ENCODE measurements at regions not wholly inside any gene's neighbourhood (a gene's known extent, or its start where the extent isn't known, plus 50 kb on each side); places are given as distances from the start of the nearest gene placed in this dataset.
"Not testable (repeated sequence)": the region's sequence is repeated elsewhere in the genome, so short reads cannot be mapped to it uniquely, and the experiment has no call there.

- not testable (repeated sequence) for H3K4me1 ChIP-seq (ENCODE audit: control insufficient read depth, insufficient read depth, low read length); H3K27ac ChIP-seq (ENCODE audit: insufficient read depth, low read depth, low read length, poor library complexity, severe bottlenecking); H3K9me3 ChIP-seq (ENCODE audit: control insufficient read depth, low read length); H3K27me3 ChIP-seq (ENCODE audit: control insufficient read depth, insufficient read depth, low read length, poor library complexity, severe bottlenecking); H3K4me3 ChIP-seq (ENCODE audit: insufficient read depth, low read depth, low read length); H3K36me3 ChIP-seq (ENCODE audit: control insufficient read depth, insufficient read depth, low read length)
- 100% methylated on average over 1 to 2 of the region's 4 CpGs for WGBS, 2 experiments
Measured at GRCh38 chr5:14020944-14021343, 76.5 kb upstream of the DNAH5 start.

GRCh38 chr5:14019768-14020290 lies 75.3 kb upstream of the DNAH5 start:
- no peaks in the 10 kb centered on the region for H3K27me3 ChIP-seq (ENCODE audit: control insufficient read depth, insufficient read depth, low read length, poor library complexity, severe bottlenecking)
- H3K36me3 ChIP-seq (ENCODE audit: control insufficient read depth, insufficient read depth, low read length): no peaks in the 10 kb centered on the region
- WGBS, 2 experiments: 100% methylated on average over 1 of the region's 1 CpG; no CpG with 5 or more reads in 1 of the 2 experiments
- no peaks in the 10 kb centered on the region for H3K4me1 ChIP-seq (ENCODE audit: control insufficient read depth, insufficient read depth, low read length)
- H3K27ac ChIP-seq (ENCODE audit: insufficient read depth, low read depth, low read length, poor library complexity, severe bottlenecking): no peak overlapping the region
- H3K9me3 ChIP-seq (ENCODE audit: control insufficient read depth, low read length): no peaks in the 10 kb centered on the region
- no peak overlapping the region for H3K4me3 ChIP-seq (ENCODE audit: insufficient read depth, low read depth, low read length)

- H3K9me3 ChIP-seq (ENCODE audit: control insufficient read depth, low read length): no peaks in the 10 kb centered on the region
- no peaks in the 10 kb centered on the region for H3K36me3 ChIP-seq (ENCODE audit: control insufficient read depth, insufficient read depth, low read length)
- H3K27ac ChIP-seq (ENCODE audit: insufficient read depth, low read depth, low read length, poor library complexity, severe bottlenecking): no peak overlapping the region
- H3K4me3 ChIP-seq (ENCODE audit: insufficient read depth, low read depth, low read length): no peak overlapping the region
- H3K27me3 ChIP-seq (ENCODE audit: control insufficient read depth, insufficient read depth, low read length, poor library complexity, severe bottlenecking): no peaks in the 10 kb centered on the region
- 88 to 89% methylated on average over 8 of the region's 8 CpGs for WGBS, 2 experiments
- no peaks in the 10 kb centered on the region for H3K4me1 ChIP-seq (ENCODE audit: control insufficient read depth, insufficient read depth, low read length)
Measured at GRCh38 chr5:14017904-14018303, 73.4 kb upstream of the DNAH5 start.

DNA sequence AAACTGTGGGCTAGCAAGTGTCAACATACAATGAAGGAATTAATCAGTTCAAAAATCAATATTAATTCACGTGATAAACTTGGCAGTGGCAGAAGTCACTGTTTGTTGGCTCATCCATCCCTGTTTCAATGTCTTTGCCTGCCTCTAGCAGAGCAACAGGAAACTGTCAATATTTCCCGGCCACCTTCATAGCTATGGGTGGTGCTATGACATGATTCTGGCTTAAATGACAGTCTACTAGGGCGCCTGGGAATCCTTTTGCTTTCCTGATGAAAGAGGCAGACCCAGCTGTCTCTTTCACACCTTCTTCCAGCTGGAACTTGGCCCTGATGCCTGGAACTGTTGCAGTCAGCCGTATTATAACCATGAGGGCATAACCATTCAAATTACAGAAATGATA lies 72.1 kb upstream of the DNAH5 start:
- WGBS, 2 experiments: 87 to 89% methylated on average over 4 of the region's 4 CpGs
- H3K4me1 ChIP-seq (ENCODE audit: control insufficient read depth, insufficient read depth, low read length): peaks cover 4% of the 10 kb centered on the region
- H3K9me3 ChIP-seq (ENCODE audit: control insufficient read depth, low read length): no peaks in the 10 kb centered on the region
- no peak overlapping the region for H3K4me3 ChIP-seq (ENCODE audit: insufficient read depth, low read depth, low read length)
- no peaks in the 10 kb centered on the region for H3K27me3 ChIP-seq (ENCODE audit: control insufficient read depth, insufficient read depth, low read length, poor library complexity, severe bottlenecking)
- H3K36me3 ChIP-seq (ENCODE audit: control insufficient read depth, insufficient read depth, low read length): no peaks in the 10 kb centered on the region
- H3K27ac ChIP-seq (ENCODE audit: insufficient read depth, low read depth, low read length, poor library complexity, severe bottlenecking): no peak overlapping the region

DNA sequence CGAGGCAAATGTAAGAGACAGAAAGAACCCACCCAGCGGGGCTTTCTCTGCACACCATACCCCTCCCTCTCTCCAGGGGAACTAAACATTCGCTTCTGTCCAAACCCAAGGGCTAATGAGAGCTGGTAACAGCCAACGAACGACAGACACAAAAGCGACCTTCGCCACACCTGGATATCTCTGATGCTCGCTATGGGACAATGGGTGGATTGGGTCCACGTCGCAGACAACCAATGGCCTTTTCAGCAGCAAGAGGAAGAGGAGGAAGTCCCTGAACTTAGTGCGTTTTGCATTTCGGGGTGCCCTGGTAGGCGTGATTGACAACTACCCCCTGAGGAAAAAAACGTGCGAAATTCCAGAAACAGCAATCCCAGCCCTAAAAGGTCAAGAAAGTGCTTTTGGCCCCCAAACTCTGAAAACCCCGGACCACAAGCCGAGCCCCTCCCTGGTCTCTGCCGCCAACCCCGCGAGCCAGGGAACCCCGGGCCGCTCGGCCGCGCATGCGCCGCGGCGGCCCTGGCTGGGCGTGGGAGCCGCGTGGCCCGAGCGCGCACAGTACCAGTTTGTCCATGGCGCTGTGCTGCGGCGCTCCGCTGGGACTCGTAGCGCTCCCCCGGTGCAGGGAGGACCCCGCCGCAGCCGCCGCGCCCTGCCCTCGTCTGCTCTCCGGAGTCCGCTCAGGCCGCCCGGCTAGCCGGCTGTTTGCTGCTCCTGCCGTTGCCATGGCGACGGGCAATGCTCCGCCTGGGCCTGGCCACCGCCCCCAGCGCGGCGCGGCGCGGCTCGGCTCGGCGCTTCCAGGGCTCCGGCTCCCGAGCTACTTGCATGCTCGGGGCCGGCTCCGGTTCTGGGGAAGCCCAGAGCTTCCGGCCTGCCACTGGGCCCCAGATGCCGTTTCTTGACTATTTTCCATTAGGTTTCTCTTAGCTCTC lies 66.9 kb upstream of the DNAH5 start:
- Histone ChIP-seq H3K27me3 (ENCODE audit: control insufficient read depth, insufficient read depth, low read length, poor library complexity, severe bottlenecking) (no peaks in the 10 kb centered on the region), H3K36me3 (ENCODE audit: control insufficient read depth, insufficient read depth, low read length) (no peaks in the 10 kb centered on the region), H3K9me3 (ENCODE audit: control insufficient read depth, low read length) (no peaks in the 10 kb centered on the region), H3K4me1 (ENCODE audit: control insufficient read depth, insufficient read depth, low read length) (peaks cover 4% of the 10 kb centered on the region), H3K4me3 (ENCODE audit: insufficient read depth, low read depth, low read length) (peak overlapping the region; percentile 53), H3K27ac (ENCODE audit: insufficient read depth, low read depth, low read length, poor library complexity, severe bottlenecking) (peak overlapping the region; percentile 78)
- WGBS, 2 experiments: 1% methylated on average over 74 of the region's 74 CpGs

- Histone ChIP-seq H3K4me3 (ENCODE audit: insufficient read depth, low read depth, low read length) (no peak overlapping the region), H3K27me3 (ENCODE audit: control insufficient read depth, insufficient read depth, low read length, poor library complexity, severe bottlenecking) (no peaks in the 10 kb centered on the region), H3K4me1 (ENCODE audit: control insufficient read depth, insufficient read depth, low read length) (peaks cover 4% of the 10 kb centered on the region), H3K36me3 (ENCODE audit: control insufficient read depth, insufficient read depth, low read length) (no peaks in the 10 kb centered on the region), H3K9me3 (ENCODE audit: control insufficient read depth, low read length) (no peaks in the 10 kb centered on the region), H3K27ac (ENCODE audit: insufficient read depth, low read depth, low read length, poor library complexity, severe bottlenecking) (no peak overlapping the region)
- WGBS, 2 experiments: 87 to 100% methylated on average over 2 of the region's 2 CpGs
Measured at GRCh38 chr5:14009575-14009974, 65.1 kb upstream of the DNAH5 start.

DNA sequence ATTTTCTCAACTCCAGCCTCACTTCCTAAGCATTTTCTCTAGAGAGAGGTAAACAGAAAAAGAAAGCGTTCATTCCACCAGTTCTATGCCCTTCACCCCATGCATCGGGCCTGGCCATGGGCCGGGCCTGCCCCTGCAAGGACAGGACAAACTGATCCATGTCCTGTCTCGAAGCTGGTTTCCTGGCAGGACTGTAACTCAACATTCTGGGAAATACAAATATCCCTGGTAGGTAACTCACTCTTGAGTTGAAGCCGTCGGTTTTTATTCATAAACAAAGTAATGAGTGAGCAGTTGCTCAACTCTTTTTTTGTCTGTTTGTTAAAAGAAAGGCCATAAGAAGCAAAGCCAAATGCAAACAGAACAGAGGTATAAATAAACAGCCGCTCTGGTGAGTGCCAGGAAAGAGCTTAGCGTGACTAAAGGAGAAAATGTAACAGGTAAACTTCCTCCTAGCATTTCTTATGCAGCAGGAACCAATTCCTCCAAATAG lies 64.4 kb upstream of the DNAH5 start:
- Histone ChIP-seq H3K9me3 (ENCODE audit: control insufficient read depth, low read length) (no peaks in the 10 kb centered on the region), H3K27ac (ENCODE audit: insufficient read depth, low read depth, low read length, poor library complexity, severe bottlenecking) (no peak overlapping the region), H3K4me3 (ENCODE audit: insufficient read depth, low read depth, low read length) (no peak overlapping the region), H3K27me3 (ENCODE audit: control insufficient read depth, insufficient read depth, low read length, poor library complexity, severe bottlenecking) (no peaks in the 10 kb centered on the region), H3K36me3 (ENCODE audit: control insufficient read depth, insufficient read depth, low read length) (no peaks in the 10 kb centered on the region), H3K4me1 (ENCODE audit: control insufficient read depth, insufficient read depth, low read length) (peaks cover 4% of the 10 kb centered on the region)
- WGBS, 2 experiments: 74 to 76% methylated on average over 8 of the region's 8 CpGs

DNA sequence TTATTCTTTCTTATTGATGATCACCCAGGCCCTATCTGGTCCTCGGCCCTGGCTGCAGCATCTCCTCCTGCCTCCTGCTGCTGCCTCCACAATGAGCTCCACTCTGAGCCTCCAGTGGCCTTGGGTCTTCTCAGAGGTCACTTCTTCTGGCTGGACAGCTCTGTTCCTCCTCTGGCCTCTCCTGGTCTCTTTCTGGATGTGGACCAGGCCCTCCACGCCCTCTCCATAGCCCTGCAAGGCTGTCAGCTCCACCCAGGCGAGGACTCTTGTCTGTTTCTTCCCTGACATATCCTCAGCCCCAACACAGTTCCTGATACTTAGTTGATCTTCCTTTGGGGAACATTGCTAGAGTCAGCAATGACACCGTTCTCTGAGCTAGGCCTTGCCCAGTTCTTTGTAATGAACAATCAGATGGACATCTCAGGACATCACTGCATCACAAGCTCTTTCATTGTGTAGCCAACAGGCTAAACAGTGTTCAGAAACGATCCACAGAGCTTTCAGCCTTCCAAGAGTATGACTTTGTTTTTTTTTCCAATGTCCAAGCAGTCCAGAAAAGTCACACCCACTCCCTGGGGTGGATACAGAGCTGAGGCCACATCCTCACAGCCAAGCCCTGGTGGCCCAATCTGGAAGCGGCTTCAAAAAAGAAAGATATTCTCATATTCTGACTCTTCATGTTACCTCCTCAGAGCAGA lies 62.5 kb upstream of the DNAH5 start:
- H3K9me3 ChIP-seq (ENCODE audit: control insufficient read depth, low read length): no peaks in the 10 kb centered on the region
- H3K27ac ChIP-seq (ENCODE audit: insufficient read depth, low read depth, low read length, poor library complexity, severe bottlenecking): no peak overlapping the region
- H3K4me3 ChIP-seq (ENCODE audit: insufficient read depth, low read depth, low read length): no peak overlapping the region
- peaks cover under 1% of the 10 kb centered on the region for H3K4me1 ChIP-seq (ENCODE audit: control insufficient read depth, insufficient read depth, low read length)
- H3K27me3 ChIP-seq (ENCODE audit: control insufficient read depth, insufficient read depth, low read length, poor library complexity, severe bottlenecking): no peaks in the 10 kb centered on the region
- H3K36me3 ChIP-seq (ENCODE audit: control insufficient read depth, insufficient read depth, low read length): no peaks in the 10 kb centered on the region
- 89 to 92% methylated on average over 6 of the region's 6 CpGs for WGBS, 2 experiments

DNA sequence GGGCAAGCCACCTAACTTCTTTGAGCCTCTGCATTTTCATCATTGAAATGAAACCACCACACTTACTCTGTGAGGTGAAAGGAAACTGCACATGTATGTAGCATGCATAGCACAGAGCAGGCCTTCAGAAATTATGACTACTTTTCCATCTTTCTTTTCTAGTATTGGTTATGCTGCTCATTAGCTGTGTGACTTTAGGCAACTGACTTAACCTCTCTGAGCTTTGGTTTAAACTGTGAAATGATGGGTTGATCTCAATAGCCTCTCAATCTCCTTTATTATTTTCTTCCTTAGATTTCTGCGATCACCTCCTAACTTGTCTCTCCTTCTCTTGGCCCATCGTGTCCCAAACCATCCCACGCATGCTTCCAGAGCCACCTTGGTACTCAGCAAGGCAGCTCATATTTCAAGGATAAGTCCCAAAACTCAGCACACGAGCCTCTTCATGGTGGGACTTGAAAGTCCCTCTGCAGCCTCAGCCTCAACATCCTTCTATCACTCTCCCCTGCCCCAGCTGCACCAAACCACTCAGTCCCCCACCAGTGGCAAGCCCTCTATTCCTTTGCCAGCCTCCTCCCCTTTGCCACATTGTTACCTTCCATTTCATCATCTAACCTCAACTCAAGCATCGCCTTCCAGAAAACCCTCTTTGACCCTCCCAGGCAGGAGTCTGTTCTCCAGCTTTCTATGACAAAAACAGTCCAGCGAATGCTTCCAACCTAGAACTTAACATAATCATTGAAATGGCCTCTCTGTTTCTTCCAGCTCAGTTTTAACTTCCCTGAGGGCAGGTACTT lies 60.3 kb upstream of the DNAH5 start:
- 89 to 92% methylated on average over 6 of the region's 6 CpGs for WGBS, 2 experiments

More for the DNA sequence above, 60.3 kb upstream of the DNAH5 start:
- H3K27ac ChIP-seq (ENCODE audit: insufficient read depth, low read depth, low read length, poor library complexity, severe bottlenecking): no peak overlapping the region
- no peaks in the 10 kb centered on the region for H3K36me3 ChIP-seq (ENCODE audit: control insufficient read depth, insufficient read depth, low read length)
- no peaks in the 10 kb centered on the region for H3K9me3 ChIP-seq (ENCODE audit: control insufficient read depth, low read length)
- no peak overlapping the region for H3K4me3 ChIP-seq (ENCODE audit: insufficient read depth, low read depth, low read length)
- no peaks in the 10 kb centered on the region for H3K4me1 ChIP-seq (ENCODE audit: control insufficient read depth, insufficient read depth, low read length)
- no peaks in the 10 kb centered on the region for H3K27me3 ChIP-seq (ENCODE audit: control insufficient read depth, insufficient read depth, low read length, poor library complexity, severe bottlenecking)

Data from ectodermal cell (in vitro differentiated cells).